ENCODE measurements at regions not wholly inside any gene's neighbourhood (a gene's known extent, or its start where the extent isn't known, plus 50 kb on each side); places are given as distances from the start of the nearest gene placed in this dataset.

- Mint-ChIP-seq H3K9me3 (ENCODE audit: low read depth) (no peaks in the 10 kb centered on the region), H3K36me3 (ENCODE audit: low read depth) (no peaks in the 10 kb centered on the region), H3K27ac (ENCODE audit: unreplicated experiment) (no peak overlapping the region), H3K27me3 (ENCODE audit: low read depth) (peaks cover 11% of the 10 kb centered on the region), H3K4me3 (ENCODE audit: unreplicated experiment) (no peak overlapping the region), H3K4me1 (ENCODE audit: low read depth) (no peaks in the 10 kb centered on the region)
- TF ChIP-seq, protein P1, sequence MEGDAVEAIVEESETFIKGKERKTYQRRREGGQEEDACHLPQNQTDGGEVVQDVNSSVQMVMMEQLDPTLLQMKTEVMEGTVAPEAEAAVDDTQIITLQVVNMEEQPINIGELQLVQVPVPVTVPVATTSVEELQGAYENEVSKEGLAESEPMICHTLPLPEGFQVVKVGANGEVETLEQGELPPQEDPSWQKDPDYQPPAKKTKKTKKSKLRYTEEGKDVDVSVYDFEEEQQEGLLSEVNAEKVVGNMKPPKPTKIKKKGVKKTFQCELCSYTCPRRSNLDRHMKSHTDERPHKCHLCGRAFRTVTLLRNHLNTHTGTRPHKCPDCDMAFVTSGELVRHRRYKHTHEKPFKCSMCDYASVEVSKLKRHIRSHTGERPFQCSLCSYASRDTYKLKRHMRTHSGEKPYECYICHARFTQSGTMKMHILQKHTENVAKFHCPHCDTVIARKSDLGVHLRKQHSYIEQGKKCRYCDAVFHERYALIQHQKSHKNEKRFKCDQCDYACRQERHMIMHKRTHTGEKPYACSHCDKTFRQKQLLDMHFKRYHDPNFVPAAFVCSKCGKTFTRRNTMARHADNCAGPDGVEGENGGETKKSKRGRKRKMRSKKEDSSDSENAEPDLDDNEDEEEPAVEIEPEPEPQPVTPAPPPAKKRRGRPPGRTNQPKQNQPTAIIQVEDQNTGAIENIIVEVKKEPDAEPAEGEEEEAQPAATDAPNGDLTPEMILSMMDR (IDR thresholded peaks at IDR 0.05): no peak
- DNase-seq (ENCODE audit: low spot score): no peak
Measured at GRCh38 chr2:18156002-18156401, 277.5 kb downstream of the KCNS3 start.

GRCh38 chr2:18154812-18155211 is 276.3 kb downstream of the KCNS3 start:
- no peaks in the 10 kb centered on the region for H3K36me3 Mint-ChIP-seq (ENCODE audit: low read depth)
- DNase-seq (ENCODE audit: low spot score): no peak
- TF ChIP-seq, protein P1 (IDR thresholded peaks at IDR 0.05): no peak
- H3K27me3 Mint-ChIP-seq (ENCODE audit: low read depth): peaks cover 14% of the 10 kb centered on the region
- H3K9me3 Mint-ChIP-seq (ENCODE audit: low read depth): no peaks in the 10 kb centered on the region
- no peak overlapping the region for H3K27ac Mint-ChIP-seq (ENCODE audit: unreplicated experiment)
- no peak overlapping the region for H3K4me3 Mint-ChIP-seq (ENCODE audit: unreplicated experiment)
- H3K4me1 Mint-ChIP-seq (ENCODE audit: low read depth): no peaks in the 10 kb centered on the region

- TF ChIP-seq, protein P1 (IDR thresholded peaks at IDR 0.05): no peak
- H3K27me3 Mint-ChIP-seq (ENCODE audit: low read depth): peaks cover 14% of the 10 kb centered on the region
- no peak overlapping the region for H3K4me3 Mint-ChIP-seq (ENCODE audit: unreplicated experiment)
- DNase-seq (ENCODE audit: low spot score): no peak
- no peak overlapping the region for H3K27ac Mint-ChIP-seq (ENCODE audit: unreplicated experiment)
- no peaks in the 10 kb centered on the region for H3K36me3 Mint-ChIP-seq (ENCODE audit: low read depth)
- no peaks in the 10 kb centered on the region for H3K9me3 Mint-ChIP-seq (ENCODE audit: low read depth)
- H3K4me1 Mint-ChIP-seq (ENCODE audit: low read depth): no peaks in the 10 kb centered on the region
Measured at GRCh38 chr2:18154259-18154658, 275.8 kb downstream of the KCNS3 start.

DNA sequence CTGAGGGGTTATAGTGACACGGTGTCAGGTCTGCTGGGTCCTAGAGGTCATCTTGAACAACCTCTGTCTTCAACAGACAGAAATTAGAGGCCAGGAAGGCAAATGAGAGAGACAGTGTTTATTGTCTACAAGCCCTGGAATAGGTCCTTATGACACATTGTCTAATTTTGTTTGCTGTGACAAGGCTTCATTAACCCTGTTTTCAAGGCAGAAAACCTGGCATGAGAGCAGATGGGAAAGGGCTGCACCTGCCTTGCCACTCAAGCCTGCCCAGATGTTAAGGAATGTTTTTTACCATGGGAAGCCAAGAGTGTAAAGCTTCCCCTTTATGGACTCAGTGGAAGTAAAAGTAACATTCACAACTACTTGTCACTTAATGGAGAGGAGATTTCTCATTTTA is 275.3 kb downstream of the KCNS3 start:
- Mint-ChIP-seq H3K36me3 (ENCODE audit: low read depth) (no peaks in the 10 kb centered on the region), H3K27ac (ENCODE audit: unreplicated experiment) (no peak overlapping the region), H3K27me3 (ENCODE audit: low read depth) (peaks cover 15% of the 10 kb centered on the region), H3K4me3 (ENCODE audit: unreplicated experiment) (no peak overlapping the region), H3K9me3 (ENCODE audit: low read depth) (no peaks in the 10 kb centered on the region), H3K4me1 (ENCODE audit: low read depth) (no peaks in the 10 kb centered on the region)
- DNase-seq (ENCODE audit: low spot score): no peak
- TF ChIP-seq, protein P1 (IDR thresholded peaks at IDR 0.05): no peak

GRCh38 chr2:18151237-18151636 is 272.8 kb downstream of the KCNS3 start:
- no peak overlapping the region for H3K27ac Mint-ChIP-seq (ENCODE audit: unreplicated experiment)
- H3K36me3 Mint-ChIP-seq (ENCODE audit: low read depth): no peaks in the 10 kb centered on the region
- no peak for DNase-seq (ENCODE audit: low spot score)
- H3K9me3 Mint-ChIP-seq (ENCODE audit: low read depth): no peaks in the 10 kb centered on the region
- H3K4me3 Mint-ChIP-seq (ENCODE audit: unreplicated experiment): no peak overlapping the region
- H3K27me3 Mint-ChIP-seq (ENCODE audit: low read depth): peaks cover 18% of the 10 kb centered on the region
- TF ChIP-seq, protein P1 (IDR thresholded peaks at IDR 0.05): no peak
- H3K4me1 Mint-ChIP-seq (ENCODE audit: low read depth): no peaks in the 10 kb centered on the region

Measured in chondrocyte (in vitro differentiated cells).